ENCODE measurements at regions not wholly inside any gene's neighbourhood (a gene's known extent, or its start where the extent isn't known, plus 50 kb on each side); places are given as distances from the start of the nearest gene placed in this dataset. TPM values are rescaled to one million over a fixed set of nuclear protein-coding genes. Genes with fewer than 3 reads are reported as not detected.

DNA sequence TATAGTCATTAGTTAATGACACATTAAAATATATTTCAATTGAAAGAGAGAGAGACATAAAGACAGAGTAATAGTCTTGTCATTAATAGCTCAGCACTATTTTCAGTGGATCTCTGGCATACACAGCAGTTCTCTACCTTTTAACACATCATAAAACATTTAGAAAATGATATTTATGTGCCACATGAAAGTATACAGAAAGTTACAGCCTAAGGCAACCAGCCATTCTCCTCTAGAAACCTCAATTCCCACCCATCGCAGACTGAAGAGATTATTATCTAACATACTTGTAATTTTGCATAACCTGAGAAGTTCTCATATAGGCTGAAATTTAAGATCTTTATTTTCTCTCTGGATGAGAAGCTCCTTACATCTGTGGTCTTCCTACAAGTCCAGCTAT is 58.7 kb upstream of the FAM83B start:
- H3K4me3 ChIP-seq, result no peak overlapping the region
- H3K4me1 ChIP-seq (ENCODE audit: control insufficient read depth in 5 of 5, insufficient read depth in 5 of 5, low read length in 5 of 5), result peaks cover 0 to 4% (median 0%) of the 10 kb centered on the region in 5 donors
- H3K27me3 ChIP-seq (ENCODE audit: control insufficient read depth in 3 of 3, insufficient read depth in 3 of 3, low read length in 2 of 3), result no peaks in the 10 kb centered on the region
- WGBS, 2 donors, result 75 to 84% methylated on average over 1 of the region's 1 CpG
- H3K36me3 ChIP-seq (ENCODE audit: control insufficient read depth in 4 of 4, insufficient read depth in 4 of 4, low read length in 4 of 4), result no peaks in the 10 kb centered on the region
- no peak overlapping the region for H3K9ac ChIP-seq (ENCODE audit: insufficient read depth in 1 of 2, low read length in 2 of 2)
- no peak overlapping the region for H3K27ac ChIP-seq (ENCODE audit: low read depth in 1 of 2, low read length in 1 of 2)
- DNase-seq (no peak), ATAC-seq (ENCODE audit: insufficient read depth, low FRiP score) (no peak)
- no peaks in the 10 kb centered on the region for H3K9me3 ChIP-seq (ENCODE audit: control insufficient read depth in 4 of 4, insufficient read depth in 3 of 4, low read length in 3 of 4)
- no peak for TF ChIP-seq CTCF (IDR thresholded peaks at IDR 0.05; ENCODE audit: control extremely low read depth, extremely low read depth)

Small RNA genes in the stretch of these regions (small RNA-seq; reads per million reads assigned to genes)
- not detected for gene RNU6-1023P (ENCODE audit: low replicate concordance)
